Stimulated activated naive CD4-positive, alpha-beta T cell treated with Interleukin-2 at 50 U/mL for 16 hours (primary cell): ENCODE measurements at regions not wholly inside any gene's neighbourhood (a gene's known extent, or its start where the extent isn't known, plus 50 kb on each side); places are given as distances from the start of the nearest gene placed in this dataset.
"Not testable (repeated sequence)": the region's sequence is repeated elsewhere in the genome, so short reads cannot be mapped to it uniquely, and the experiment has no call there.

ENCODE experiments used
- DNase-seq: peaks from one replicate; lab custom pipeline; 2025; lab: John Stamatoyannopoulos, UW

DNA sequence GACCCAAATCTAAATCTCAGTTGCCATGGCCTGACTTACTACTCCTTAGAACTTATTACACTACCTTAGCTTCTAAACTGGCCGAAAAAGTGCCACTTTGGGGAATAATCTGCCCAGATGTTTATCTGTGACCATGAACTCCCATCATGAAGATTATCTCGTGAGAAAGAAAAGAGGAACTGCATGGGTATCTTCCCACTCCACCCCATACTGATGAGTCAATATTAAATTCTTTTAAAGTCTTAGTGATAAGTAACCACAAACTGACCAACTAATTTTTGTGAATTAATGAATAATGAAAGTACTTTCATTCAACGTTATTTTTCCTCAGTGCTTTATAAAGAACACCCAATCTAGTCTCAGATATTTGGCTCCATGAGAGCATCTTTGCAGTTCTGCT is 493.5 kb downstream of the EBF1 start:
- DNase-seq = no peak

GRCh38 chr5:158602981-158603380 is 496.7 kb downstream of the EBF1 start:
- DNase-seq = no peak

DNA sequence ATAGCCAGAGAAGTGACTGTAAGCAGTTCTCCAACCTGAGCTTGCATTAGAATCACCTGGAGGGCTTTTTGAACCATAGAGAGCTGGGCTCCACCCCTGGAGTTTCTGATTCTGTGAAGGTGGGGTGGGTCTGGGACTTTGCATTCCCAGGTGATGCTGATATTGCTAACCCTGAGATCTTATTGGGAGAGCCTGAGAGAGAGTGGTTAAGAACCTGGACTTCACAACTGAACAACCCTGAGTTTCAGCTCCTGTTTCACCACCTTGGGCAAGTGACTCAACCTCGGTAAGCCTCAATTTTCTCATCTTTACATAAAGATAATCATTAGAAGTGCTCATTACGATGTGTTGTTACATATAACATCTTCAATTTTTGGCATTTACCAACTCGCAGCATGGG is 498.6 kb downstream of the EBF1 start:
- no peak for DNase-seq

GRCh38 chr5:158600679-158601078 is 499.0 kb downstream of the EBF1 start:
- no peak for DNase-seq

DNA sequence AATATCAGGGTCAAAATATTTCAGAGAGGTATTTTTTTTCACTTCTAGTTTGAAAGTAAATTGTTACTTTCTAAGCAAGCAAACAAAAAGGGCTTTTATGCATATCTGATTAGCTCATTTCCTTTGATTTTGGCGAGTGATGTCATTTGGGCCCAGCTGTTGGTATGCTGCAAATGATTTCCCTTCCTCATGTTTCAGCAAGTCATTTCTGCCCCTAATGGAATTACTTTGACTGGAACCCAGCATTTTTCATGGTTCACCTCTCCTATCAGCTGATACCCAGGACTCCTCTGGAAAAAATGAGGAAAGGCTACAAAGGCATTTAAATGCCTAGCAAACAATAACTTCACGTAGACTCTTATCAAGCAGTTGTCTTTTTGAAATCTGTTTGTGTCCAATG is 500.6 kb downstream of the EBF1 start:
- DNase-seq = no peak

DNA sequence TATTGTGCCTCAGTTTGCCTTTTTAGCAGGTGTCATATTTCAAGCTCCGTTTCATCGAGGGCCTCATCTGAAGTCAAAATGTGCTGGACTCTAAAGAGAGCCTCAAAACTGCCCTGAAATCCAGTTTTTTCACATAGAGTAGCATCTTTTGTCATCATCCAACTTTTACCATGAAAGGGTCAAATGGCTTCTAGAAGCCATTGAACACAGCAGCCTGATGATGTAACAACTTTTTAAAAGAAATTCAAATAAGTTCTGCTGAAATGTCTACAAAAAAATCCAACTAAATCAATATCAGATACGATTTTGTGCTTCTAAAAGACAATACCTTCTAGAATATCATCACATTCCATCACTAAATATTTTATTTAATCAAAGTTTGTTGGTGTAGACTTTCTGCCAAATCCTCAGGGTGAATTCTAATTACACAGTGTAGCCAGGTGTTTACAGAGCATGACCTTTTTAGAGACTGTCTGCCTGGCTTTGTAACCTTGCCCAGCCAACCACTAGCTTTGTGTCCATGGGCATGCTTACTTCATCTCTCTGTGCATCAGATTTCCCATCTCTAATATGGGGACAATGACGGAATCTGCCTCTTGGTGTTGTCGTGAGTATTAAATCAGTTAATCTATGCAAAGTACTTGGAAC is 505.0 kb downstream of the EBF1 start:
- DNase-seq = no peak

DNA sequence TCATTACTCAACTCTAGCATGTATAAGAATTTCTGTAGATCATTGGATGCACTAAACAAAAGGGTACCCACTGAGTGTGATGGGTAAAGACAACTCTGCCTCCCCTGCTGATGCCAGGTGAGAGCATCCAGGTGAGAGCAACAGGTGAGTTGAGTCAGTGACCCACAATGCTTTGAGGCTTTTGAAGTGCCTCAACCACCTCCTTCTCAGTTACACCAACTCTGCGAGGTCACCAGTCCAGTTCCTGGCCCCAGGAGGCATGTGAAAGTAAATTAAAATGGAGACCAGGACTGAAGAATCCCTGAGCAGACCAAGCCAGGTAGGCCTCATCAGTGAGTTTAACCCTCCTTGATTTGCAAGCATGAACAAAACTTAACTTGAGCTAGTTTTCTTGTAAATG is 505.8 kb downstream of the EBF1 start:
- no peak for DNase-seq

- DNase-seq = no peak
These were observed 508.3 kb downstream of the EBF1 start for GRCh38 chr5:158591301-158591863.

DNA sequence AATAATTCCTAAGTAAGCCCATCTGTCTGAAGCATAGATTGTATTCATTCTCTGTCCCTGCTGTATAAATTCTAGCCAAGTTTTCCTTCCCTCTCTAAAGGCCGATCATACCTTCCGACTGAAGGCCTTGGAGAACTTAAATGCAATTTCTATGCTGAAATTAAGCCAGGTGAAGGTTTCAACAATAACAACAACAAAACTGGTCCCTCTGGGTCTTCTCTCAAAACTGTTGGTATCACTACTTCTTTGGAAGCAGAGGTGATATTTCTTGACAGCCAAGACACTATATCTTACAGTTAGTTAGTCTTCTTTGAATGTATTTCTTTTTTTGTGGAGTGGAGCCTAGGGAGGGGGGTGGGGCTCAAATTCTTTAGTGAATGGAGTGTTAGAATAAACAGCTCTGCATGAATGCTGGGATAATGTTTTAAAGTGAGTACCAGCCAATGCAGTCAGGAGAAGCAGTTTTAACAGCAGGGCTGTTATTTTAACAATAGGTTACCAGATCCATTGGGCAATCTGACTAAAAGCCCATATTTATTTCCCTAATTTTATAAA is 508.9 kb downstream of the EBF1 start:
- no peak for DNase-seq

DNA sequence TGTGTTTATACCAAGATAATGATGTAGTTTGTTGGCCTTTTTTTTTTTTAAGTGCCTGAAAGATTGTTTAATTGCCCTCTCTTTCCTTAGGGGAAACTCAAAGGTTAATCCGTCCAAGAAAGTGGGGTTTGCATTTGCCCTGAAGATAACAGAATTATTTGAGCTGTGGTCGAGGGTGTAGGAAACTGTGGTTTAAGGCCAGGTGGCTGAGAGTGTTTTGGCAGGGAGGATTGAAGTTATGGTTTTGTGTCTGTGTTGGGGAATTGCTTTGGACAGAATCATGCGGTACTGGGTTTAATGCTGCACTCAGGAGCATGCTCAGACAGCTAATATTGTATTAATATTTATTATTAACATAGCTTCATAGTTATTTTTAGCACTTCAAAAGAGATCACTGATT is 509.8 kb downstream of the EBF1 start:
- DNase-seq = no peak

DNA sequence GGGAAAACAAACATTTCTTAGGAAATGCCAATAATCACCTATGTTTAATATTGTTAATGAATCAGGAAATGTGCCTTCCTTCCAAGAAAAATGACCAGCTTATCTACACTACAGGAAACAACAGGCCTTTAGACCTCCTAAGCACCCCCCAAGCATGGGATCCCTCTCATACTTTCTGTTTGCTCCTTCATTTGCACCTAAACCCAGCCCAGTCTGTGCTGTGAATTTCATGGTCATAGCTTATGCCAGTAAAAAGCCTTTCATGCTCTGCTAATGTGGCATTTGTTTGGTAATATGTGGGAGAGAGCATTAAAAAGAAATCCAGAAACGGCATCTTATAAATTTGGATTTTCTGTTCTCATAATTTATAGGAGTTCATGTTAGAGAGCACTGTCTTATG is 511.1 kb downstream of the EBF1 start:
- DNase-seq = no peak

DNA sequence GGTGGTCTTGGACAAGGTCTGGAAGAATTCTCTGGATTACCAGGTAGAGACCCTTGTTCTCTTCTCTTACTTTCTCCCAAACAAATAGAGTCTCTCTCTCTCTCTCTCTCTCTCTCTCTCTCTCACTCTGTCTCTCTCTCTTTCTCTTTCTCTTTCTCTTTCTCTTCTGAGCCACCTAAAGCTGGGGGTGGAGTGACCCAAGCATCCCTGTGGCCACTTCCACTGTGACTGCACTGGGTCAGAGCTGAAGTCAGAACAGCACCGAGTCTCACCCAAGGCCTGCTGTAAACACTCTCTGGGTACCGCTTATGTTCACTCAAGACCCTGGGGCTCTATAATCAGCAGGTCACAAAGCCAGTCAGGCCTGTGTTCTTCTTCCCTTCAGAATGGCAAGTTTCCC is 513.7 kb downstream of the EBF1 start:
- DNase-seq = no peak

GRCh38 chr5:158582669-158583068 is 517.0 kb downstream of the EBF1 start:
- not testable (repeated sequence) for DNase-seq

DNA sequence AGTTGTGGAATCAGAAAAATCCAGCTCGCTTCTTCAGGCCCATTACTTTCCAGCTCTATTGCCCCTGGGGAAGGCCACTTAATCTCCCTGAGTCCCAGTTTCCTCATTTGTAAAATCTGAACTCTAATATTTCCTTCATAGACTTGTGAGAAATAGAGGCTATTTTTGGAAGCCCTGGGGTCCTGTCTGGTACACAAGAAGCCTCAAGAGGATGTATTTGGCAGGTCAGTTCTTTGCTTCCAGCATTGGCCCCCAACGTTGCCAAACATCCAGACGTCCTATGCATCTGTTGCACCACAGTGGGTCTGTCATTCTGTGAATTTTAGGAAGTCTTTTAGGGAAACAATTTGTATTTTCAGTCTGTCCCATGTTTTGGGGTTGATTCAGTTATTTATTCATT is 525.9 kb downstream of the EBF1 start:
- DNase-seq = no peak

GRCh38 chr5:158570502-158570901 is 529.2 kb downstream of the EBF1 start:
- no peak for DNase-seq

- no peak for DNase-seq
These were observed 530.2 kb downstream of the EBF1 start for GRCh38 chr5:158569534-158569933.

DNA sequence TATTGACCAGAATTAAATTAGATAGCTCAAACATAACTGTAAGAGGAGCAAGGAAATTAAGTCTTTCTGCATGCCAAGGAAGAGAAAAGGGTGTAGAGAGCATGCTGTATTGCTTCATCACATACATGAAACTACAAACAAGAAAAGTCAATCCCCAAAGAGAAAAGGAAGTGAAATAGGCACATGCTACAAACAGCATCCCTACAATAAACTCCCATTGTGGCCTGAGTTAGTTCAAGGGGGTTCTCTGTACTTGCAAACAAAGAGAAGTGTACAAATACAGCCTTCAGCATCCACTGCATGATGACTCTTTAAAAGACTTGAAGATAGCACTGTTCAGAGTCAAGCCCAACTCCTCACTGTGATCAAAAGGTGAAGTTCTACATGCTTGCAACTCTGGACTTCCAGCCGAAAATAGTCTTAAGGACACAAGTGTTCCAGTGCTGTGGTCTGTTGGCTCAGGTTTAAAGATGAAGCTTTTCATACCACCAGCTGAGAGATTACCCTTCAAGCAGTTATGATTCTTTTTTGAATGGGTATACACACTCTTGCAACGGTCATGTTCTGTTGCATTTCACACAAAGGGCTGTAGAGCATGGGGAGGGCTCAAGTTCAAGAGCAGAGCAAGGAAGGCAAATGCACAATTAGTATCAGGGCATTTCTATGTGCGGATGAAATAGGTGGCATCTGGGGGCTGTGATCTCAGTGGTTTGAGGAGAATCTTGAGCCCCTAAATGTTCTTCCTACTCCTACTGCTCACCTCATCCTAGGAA is 534.5 kb downstream of the EBF1 start:
- no peak for DNase-seq

GRCh38 chr5:158563760-158564390 is 535.8 kb downstream of the EBF1 start:
- no peak for DNase-seq

GRCh38 chr5:158561562-158562190 is 538.0 kb downstream of the EBF1 start:
- no peak for DNase-seq

DNA sequence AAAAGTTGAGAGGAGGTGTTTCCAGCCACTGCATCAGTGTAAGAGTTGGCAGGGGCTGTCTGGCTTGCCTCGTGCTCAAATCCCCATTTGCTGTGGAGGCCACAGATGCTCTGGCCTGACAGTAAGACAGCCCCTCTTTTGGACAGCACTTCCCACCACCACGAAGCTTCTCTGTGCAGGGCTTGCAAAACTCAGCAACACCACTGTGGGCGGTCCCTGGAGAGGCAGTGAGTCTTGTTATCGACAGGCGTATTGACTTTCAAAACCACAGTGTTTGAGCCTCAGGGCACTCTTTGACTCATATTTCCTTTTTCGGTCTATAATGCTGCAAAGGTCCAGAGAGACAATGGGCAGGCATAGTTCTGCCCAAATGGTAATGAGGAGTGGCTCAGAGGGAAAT is 539.5 kb downstream of the EBF1 start:
- DNase-seq = no peak

GRCh38 chr5:158559643-158560042 is 540.1 kb downstream of the EBF1 start:
- no peak for DNase-seq

GRCh38 chr5:158559066-158559465 is 540.6 kb downstream of the EBF1 start:
- no peak for DNase-seq
